Ovary (tissue), 3 donors: ENCODE measurements at regions not wholly inside any gene's neighbourhood (a gene's known extent, or its start where the extent isn't known, plus 50 kb on each side); places are given as distances from the start of the nearest gene placed in this dataset.

Source experiments
- CTCF ChIP-seq, 3 donors: fragments of 450-650 bp in 2 of 3; fragments of 200-600 bp in 1 of 3; IDR thresholded peaks; one replicate each; pipeline versions ENCODE4 v1.5.1 to v1.8.0; 2016 to 2022; ENCODE audit warnings: antibody characterized with exemption in 3 of 3, mild to moderate bottlenecking in 1 of 3
- EP300 ChIP-seq: sonication (generic); formaldehyde crosslinking; IDR thresholded peaks from one replicate; pipeline ENCODE4 v1.6.1; 2017; ENCODE audit warnings: antibody characterized with exemption
- POLR2A ChIP-seq: fragments of 450-650 bp; IDR thresholded peaks from one replicate; pipeline ENCODE4 v1.6.1; 2017; ENCODE audit warnings: antibody characterized with exemption, mild to moderate bottlenecking, moderate library complexity
- donor health status: DM: no; HTN: no; CAD: no.

- TF ChIP-seq CTCF (IDR thresholded peaks at IDR 0.05) (no peak), POLR2A (no peak), EP300 (no peak)
Observed at GRCh38 chr12:24483732-24484131, 465.2 kb downstream of the BCAT1 start.
